ENCODE measurements at regions not wholly inside any gene's neighbourhood (a gene's known extent, or its start where the extent isn't known, plus 50 kb on each side); places are given as distances from the start of the nearest gene placed in this dataset.
A peak's percentile ranks its signal among the peaks of the same experiment; 100 is the strongest.

DNA sequence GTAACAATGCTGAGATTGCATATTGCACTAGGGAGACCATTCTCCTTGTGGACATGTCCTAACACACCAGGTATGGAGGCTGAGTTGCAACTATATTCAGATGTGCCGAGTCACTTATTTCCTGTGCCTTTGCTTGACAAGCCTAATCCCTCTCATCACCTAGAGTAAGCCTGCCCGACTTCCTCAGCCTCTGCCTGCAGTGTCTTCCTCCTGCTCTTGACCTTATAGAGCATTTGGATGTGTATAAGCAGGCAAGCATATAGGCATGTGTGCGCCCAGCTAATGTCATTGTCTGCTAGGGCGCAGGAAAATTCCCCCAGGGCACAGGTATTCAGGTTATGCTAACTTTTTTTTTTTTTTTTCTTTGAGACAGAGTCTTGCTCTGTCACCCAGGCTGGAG lies 316.9 kb downstream of the CDH2 start:
- CTCF ChIA-PET = no interaction called here
- peak overlapping the region; percentile 66 for H3K27ac ChIP-seq

DNA sequence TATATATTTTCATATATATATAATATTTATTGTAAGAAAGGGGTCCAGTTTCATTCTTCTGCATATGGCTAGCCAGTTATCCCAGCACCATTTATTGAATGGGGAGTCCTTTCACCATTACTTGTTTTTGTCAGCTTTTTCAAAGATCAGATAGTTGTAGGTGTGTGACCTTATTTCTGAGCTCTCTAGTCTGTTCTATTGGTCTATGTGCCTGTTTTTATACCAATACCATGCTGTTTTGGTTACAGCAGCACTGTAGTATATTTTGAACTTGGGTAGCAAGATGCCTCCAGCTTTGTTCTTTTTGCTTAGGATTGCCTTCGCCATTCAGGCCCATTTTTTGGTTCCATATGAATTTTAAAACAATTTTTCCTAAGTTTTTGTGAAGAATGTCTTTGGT lies 320.1 kb downstream of the CDH2 start:
- POLR2A ChIA-PET (ENCODE audit: low non-redundant PET) = no interaction called here
- no peak for DNase-seq (ENCODE audit: low spot score)
- TF ChIP-seq, protein P1, sequence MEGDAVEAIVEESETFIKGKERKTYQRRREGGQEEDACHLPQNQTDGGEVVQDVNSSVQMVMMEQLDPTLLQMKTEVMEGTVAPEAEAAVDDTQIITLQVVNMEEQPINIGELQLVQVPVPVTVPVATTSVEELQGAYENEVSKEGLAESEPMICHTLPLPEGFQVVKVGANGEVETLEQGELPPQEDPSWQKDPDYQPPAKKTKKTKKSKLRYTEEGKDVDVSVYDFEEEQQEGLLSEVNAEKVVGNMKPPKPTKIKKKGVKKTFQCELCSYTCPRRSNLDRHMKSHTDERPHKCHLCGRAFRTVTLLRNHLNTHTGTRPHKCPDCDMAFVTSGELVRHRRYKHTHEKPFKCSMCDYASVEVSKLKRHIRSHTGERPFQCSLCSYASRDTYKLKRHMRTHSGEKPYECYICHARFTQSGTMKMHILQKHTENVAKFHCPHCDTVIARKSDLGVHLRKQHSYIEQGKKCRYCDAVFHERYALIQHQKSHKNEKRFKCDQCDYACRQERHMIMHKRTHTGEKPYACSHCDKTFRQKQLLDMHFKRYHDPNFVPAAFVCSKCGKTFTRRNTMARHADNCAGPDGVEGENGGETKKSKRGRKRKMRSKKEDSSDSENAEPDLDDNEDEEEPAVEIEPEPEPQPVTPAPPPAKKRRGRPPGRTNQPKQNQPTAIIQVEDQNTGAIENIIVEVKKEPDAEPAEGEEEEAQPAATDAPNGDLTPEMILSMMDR (conservative IDR thresholded peaks at IDR 0.05; ENCODE audit: low read depth) = no peak
- no peak overlapping the region for H3K27ac ChIP-seq
- CTCF ChIA-PET = no interaction called here

More for the DNA sequence above, 316.9 kb downstream of the CDH2 start:
- POLR2A ChIA-PET (ENCODE audit: low non-redundant PET) = no interaction called here
- TF ChIP-seq, protein P1 (conservative IDR thresholded peaks at IDR 0.05; ENCODE audit: low read depth) = no peak
- peak; percentile 27 for DNase-seq (ENCODE audit: low spot score)

DNA sequence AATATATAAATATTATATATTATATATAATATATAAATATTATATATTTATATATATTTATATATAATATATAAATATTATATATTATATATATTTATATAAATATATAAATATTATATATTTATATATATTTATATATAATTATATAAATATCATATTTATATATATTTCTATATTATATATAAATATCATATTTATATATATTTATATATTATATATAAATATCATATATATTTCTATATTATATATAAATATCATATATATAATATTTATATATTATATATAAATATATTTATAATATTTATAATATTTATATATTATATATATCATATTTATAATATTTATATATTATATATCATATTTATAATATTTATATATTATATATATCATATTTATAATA lies 321.4 kb downstream of the CDH2 start:
- POLR2A ChIA-PET (ENCODE audit: low non-redundant PET) = no interaction called here
- no peak overlapping the region for H3K27ac ChIP-seq
- TF ChIP-seq, protein P1 (conservative IDR thresholded peaks at IDR 0.05; ENCODE audit: low read depth) = no peak
- CTCF ChIA-PET = no interaction called here
- DNase-seq (ENCODE audit: low spot score) = no peak

DNA sequence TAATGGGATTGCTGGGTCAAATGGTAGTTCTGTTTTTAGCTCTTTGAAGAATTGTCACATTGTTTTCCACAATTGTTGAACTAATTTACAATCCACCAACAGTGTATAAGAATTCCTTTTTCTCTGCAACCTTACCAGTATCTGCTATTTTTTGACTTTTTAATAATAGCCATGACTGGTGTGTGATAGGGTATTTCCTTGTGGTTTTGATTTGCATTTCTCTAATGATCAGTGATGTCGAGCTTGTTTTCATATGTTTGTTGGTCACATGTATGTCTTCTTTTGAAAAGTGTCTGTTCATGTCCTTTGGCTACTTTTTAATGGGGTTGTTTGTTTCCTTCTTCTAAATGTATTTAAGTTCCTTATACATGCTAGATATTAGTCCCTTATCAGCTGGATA lies 322.3 kb downstream of the CDH2 start:
- POLR2A ChIA-PET (ENCODE audit: low non-redundant PET) = no interaction called here
- no peak for DNase-seq (ENCODE audit: low spot score)
- H3K27ac ChIP-seq = no peak overlapping the region
- CTCF ChIA-PET = interaction anchor here (0.6 kb wide), 1 partner anchor 110 kb away, joined by 3 read pairs; no protein-coding TSS in a partner anchor
- TF ChIP-seq, protein P1 (conservative IDR thresholded peaks at IDR 0.05; ENCODE audit: low read depth) = no peak

DNA sequence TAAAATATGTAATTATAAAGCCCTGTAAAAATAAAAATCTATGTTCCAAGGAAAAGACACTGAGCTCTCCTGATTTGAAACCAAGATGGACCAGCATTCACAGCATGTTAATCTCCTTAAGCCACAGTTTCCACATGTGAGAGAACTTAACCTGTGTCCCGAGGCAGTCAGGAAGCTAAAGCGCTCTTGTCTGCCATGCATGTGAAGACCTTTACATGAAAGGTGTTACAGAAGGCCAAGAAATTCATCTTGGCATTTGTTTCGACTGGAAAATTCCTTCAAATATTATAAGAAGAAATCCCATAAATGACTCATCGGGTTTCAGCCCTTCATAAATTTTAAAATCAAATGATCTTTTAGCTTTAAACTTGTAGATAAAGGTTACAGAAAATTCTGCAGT lies 328.6 kb downstream of the CDH2 start:
- H3K27ac ChIP-seq = no peak overlapping the region
- no peak for DNase-seq (ENCODE audit: low spot score)
- POLR2A ChIA-PET (ENCODE audit: low non-redundant PET) = no interaction called here
- TF ChIP-seq, protein P1 (conservative IDR thresholded peaks at IDR 0.05; ENCODE audit: low read depth) = no peak
- CTCF ChIA-PET = no interaction called here

DNA sequence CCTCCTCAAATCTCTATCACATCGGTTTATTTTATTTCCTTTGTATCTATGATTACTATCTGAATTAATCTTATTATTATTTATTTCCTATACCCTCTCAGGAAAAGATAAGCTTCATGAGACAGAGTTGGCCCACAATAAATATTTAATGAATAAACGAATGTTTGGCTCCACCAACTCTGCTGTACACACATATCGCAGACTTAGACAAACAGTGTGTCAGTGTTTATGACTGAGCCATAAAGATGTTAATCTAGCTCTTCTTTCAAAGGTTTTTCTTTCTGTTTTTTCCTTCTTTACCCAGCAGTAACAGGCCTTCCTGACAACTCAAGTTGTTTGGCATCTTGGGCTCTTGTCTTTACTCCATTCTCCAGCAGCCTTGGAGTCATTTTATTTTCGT lies 329.5 kb downstream of the CDH2 start:
- TF ChIP-seq, protein P1 (conservative IDR thresholded peaks at IDR 0.05; ENCODE audit: low read depth) = no peak
- DNase-seq (ENCODE audit: low spot score) = no peak
- no peak overlapping the region for H3K27ac ChIP-seq
- CTCF ChIA-PET = interaction anchor here (0.5 kb wide), 1 partner anchor 239 kb away, joined by 4 read pairs; no protein-coding TSS in a partner anchor
- POLR2A ChIA-PET (ENCODE audit: low non-redundant PET) = no interaction called here

DNA sequence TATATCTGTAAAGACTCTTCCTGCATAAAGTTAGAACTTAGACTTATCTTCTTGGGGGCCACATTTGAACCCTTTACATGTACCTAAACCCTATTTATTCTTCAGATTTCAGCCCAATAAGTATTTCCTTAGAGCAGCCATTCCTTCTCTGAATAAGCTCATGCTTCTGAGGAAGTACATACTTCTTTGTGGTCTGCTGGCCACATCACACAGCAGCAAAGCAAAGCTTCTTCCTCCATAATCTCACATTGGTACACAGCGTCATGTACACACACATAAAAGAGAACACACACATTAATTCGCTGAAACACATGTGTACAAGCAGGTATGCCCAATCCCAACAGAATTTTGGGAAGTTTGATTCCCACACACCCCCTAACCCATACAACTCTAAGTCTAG lies 331.0 kb downstream of the CDH2 start:
- DNase-seq (ENCODE audit: low spot score) = no peak
- TF ChIP-seq, protein P1 (conservative IDR thresholded peaks at IDR 0.05; ENCODE audit: low read depth) = no peak
- ChIA-PET CTCF (no interaction called here), POLR2A (ENCODE audit: low non-redundant PET) (no interaction called here)
- H3K27ac ChIP-seq = no peak overlapping the region

Measured in RWPE1 (cell line).